ENCODE measurements at regions not wholly inside any gene's neighbourhood (a gene's known extent, or its start where the extent isn't known, plus 50 kb on each side); places are given as distances from the start of the nearest gene placed in this dataset.

DNA sequence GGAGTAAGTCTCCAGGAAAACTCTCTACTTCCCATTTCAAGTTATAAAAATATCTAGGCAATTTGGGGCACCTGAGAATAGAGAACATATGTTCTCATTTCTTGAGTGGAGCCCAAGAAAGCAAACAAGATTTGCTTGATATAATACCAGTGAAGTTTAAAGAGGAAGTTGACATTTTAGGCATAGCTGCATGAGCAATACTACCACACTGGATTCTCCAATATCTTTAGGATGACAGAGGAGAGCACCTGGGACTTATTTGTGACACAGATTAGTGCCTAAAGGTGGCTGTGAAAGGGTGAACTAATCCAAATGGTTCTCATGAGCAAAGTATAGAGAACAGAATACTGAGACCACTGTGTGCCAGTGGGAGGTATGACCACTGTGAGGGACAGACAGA lies 423.5 kb upstream of the RIOK2 start:
- no peak for DNase-seq

DNA sequence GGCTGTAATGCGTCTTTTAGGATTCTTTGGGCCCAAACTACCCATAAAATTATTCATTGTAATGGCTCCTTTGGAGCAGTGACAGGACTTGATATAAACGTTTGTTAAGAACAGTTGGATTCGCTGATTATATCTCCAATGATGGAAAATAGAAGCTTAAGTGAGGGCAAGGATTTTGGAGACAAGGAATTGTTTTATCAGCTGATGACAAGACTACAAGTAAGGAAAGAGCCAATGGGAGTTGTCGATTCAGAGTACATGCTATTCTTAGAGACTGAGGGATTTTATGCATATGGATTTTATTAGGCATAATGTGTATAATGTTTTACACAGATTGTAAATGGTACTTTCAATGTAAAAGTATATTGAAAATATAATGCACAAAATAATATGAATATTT lies 425.5 kb upstream of the RIOK2 start:
- DNase-seq: no peak

- DNase-seq: no peak
Measured at GRCh38 chr5:97618721-97619120, 435.7 kb upstream of the RIOK2 start.

DNA sequence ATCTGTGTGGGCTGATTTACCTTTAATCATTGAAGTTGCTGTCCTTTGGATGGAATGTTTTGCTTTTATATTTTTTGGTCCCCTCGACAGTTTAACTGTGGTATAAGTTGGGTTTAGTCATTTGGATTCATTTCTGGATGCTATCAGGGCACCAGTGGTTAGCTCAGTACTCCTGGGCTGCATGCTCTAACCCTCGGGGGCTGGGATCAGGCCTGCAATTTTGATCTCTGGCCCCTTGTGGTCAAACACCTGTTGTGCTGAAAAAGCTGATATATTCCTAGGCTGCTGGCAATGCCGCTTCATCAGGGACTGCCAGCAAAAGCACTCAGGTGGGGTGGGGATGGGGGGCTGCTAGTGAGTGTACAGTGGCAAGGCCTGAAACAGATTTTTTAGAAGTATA lies 440.4 kb upstream of the RIOK2 start:
- no peak for DNase-seq

DNA sequence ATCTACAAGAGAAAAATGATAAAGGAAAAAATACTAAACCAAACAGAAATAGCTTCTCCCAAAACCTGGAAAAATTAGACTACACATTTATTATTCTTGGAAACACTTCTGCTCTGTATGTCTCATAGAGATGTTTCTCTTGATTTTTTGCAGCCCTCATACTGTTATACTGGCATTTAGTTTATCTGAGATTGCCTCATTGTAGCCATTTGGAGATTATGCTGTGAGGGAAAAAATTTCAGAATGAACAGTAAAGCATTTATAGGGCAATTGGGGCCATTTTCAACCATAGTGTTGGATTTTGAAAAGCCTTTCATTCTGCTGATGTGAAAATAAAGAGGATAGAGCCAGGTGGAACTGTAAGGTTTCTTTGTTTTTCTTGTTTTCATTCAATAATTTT lies 441.8 kb upstream of the RIOK2 start:
- DNase-seq: no peak

GRCh38 chr5:97627272-97627671 lies 444.2 kb upstream of the RIOK2 start:
- no peak for DNase-seq

- DNase-seq: no peak
Measured at GRCh38 chr5:97628031-97628430, 445.0 kb upstream of the RIOK2 start.

DNA sequence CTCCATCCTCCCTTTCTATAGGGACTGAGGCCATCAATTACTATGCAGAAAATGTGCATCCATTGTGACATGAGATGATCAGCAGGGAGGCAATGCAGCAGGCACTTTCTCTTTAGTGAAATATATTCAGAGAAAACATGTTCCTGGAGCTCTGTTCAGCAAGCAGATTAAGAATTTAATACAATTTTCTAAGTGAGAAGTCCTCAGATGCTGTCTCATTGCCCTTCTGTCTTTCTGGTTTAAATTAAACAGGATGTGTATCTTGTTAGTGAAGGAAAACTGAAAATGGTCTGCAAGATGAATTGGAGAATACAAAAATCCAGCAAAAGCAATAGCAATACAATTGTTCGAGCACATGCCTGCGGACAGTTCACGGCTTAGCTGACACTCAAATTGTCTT lies 445.8 kb upstream of the RIOK2 start:
- DNase-seq: no peak

- DNase-seq: no peak
Measured at GRCh38 chr5:97629276-97629675, 446.2 kb upstream of the RIOK2 start.

GRCh38 chr5:97635553-97635952 lies 452.5 kb upstream of the RIOK2 start:
- DNase-seq: no peak

DNA sequence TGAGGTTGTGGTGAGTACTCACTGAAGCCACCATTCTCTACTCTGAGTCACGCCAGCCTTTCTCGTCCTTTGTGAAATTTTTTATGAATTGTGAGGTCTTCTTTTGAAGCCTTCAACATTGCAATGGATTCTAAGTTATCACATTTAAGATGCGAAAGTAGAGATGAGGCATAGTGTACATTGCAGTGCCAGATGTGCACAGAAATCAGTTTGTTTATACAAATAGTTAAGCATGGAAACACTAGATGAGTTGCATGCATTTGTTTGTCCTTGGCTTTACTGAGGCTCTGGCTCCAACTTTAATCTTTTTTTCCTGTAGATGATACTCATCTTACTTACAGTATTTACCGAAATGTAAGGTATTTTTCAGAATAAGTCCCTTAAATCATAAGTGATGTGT lies 453.7 kb upstream of the RIOK2 start:
- no peak for DNase-seq

GRCh38 chr5:97641081-97641480 lies 458.0 kb upstream of the RIOK2 start:
- DNase-seq: no peak

- DNase-seq: no peak
Measured at GRCh38 chr5:97644206-97644605, 461.2 kb upstream of the RIOK2 start.

DNA sequence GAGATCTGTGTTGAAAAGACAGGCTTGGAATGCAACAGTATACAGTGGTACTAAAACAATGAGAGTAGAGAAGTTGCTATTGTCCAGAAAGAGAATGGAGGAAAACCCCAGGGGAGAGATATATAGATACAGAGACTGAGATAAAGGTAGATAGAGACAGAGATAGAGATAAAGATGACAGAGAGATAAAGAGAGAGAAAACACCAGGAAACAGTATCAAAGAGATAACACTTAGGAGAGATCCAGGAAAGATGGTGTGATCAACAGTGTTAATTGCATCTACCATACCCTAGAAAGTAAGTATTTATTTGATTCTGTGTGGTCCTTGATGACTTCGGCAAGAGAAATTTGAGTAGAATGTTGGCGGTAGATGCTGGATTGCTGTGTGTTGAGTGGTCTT lies 461.8 kb upstream of the RIOK2 start:
- no peak for DNase-seq

DNA sequence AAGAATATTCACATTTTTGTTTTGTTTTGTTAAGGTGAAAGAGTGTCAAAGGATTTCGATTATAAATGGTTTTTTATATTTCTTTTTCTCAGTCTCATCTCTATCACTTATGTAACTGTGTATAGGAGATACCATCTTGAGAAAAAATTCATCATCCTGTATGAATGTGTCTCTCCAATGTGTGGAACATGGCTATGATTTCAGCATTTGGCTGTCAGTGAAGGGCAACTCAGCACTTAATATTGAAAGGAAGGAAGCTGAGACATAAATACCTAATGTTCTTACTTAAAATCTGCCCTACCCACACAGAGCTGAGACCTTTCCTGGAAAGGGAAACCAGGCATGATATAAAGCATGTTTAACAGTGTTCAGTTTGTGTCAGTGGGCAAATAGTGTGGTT lies 474.2 kb upstream of the RIOK2 start:
- no peak for DNase-seq

DNA sequence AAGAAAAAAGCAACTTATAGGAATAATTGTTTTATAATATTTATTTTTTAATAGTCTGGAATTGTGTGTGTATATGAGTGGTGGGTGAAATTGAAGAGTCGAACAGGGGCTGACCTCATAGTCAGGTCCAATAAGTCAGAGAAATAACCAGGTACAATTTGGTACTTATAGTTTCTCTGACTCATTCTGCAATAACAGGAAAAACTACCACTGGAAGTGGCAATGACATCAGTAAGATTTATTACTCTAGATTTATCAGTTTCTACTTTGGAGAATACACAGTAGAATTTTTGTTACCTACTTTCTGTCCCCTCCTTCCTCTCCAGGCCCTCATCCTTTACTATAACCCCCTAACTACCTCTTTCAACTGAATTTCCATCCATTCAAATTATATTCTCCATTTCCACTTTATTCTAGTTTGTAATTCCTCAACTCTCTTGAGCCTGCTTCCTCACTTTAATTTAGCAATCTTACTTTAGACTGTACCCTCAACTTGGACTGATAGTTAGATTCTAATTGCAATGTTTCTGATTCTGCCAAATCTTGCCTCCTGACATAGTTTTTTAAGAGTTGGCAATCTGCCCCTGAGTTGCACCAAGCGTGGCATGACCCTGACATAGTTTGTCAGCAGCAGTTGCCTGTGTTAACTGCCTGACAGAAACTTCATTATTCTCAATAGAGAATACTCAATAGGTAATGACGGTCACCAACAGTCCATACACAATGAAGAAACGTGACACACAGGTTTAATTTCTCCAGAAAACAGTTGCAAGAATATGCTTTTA lies 475.3 kb upstream of the RIOK2 start:
- DNase-seq: no peak

DNA sequence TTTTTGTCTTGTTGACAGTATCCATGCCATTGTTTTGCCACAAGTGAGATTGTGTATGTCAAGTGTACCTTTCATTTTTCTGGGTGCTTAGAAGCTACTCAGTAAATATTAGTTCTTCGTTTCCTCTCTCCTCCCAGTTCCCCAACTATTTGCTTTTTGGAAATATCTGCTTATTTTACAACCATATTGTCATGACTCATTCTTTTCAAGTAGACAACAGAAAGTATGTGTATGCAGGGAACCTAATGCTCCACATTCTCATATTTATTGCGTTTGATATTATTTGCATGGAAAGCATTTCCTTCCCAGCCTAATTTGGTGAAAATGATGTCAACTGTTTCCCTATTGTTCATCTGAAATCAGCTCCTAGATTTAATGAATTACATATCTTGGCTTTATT lies 483.7 kb upstream of the RIOK2 start:
- DNase-seq: no peak

DNA sequence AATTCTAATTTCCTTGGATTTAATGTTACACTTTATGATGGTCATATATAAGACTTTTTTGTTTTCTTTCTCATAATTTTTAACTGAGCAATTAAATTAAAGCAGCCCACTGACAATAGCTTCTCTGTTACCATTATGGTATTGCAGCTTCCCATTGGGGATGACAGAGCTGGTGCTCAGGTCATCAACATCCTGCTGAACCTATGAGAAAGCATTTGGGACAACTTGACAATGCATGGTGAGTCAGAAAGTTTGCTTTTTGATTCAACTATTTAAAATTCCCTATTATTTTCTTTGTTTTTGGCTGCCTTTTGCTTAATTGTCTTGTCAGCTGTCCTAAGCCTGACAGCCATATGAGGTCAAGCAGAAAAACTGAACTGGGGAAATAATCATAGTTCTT lies 487.4 kb upstream of the RIOK2 start:
- no peak for DNase-seq

DNA sequence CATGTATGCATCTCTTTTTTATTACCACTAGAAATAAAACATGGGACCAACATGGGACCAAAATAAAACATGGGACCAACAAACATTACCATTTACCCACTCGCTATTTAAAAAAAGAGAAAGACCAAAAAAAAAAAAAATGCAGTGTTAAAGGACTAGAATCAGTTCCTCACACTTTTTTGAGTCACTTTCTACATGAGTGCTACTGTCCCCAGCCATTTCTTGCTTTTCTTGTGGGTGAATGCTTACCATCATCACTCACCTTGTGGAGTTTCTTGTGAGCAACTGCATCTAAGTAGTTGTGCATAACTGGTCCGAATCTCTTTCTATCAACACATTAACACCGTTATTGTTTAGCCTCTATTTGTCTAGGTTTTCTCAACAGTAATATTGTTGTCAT lies 493.6 kb upstream of the RIOK2 start:
- DNase-seq: no peak

DNA sequence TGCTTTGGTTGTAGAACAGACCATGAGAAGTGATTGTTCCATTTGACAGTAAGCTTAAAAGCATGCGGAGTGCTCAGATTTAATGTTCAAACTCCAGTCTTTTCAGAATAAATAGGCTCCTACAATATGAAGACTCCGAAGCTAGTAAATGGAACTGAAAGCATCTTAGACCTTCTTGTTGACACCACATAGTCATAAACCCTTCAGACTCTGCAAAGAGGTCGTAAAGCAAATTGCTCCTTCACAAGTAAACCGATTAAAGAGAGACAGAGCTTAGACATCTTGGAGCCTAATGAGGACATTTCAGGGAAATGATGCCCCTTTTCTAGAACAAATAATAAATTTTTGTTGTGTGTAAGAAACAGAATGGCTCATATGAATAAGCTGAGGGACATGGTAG lies 511.0 kb upstream of the RIOK2 start:
- DNase-seq: no peak

- DNase-seq: no peak
Measured at GRCh38 chr5:97714424-97714823, 531.4 kb upstream of the RIOK2 start.

DNA sequence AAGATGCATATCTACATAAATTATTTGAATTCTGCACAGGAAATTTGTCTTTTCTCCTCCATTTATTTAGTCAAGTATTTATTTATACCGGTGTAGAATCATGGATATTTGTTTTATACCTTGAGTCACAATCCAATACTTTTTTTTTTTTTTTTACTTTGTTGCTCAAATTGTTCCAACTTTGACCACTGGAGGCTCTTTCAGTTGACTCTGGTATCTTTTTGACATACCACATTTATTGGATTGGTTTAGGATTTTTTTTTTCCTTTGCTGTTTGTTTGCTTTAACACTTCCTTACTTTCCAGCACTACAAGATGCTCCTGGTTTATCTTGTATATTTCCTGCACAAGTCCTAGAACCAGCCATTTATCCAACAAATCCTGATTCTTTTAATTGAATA lies 543.1 kb upstream of the RIOK2 start:
- no peak for DNase-seq

DNA sequence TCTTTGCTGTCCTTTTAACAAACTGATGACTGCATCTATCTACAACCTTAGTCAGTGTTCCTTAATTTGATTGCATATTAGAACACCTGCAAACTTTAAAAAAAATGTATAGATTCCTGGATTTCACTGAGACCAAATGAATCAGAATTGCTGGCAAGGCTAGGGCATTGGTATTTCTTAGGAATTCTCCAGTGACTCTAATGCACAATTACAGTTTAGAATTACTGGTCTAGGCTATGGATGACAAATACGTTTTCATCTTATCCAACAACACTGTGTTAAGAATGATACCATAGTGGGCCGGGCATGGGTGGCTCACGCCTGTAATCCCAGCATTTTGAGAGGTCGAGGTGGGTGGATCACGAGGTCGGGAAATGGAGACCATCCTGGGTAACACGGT lies 545.9 kb upstream of the RIOK2 start:
- DNase-seq: no peak

GRCh38 chr5:97729938-97730337 lies 546.9 kb upstream of the RIOK2 start:
- no peak for DNase-seq

- DNase-seq: no peak
Measured at GRCh38 chr5:97735209-97735608, 552.2 kb upstream of the RIOK2 start.

DNA sequence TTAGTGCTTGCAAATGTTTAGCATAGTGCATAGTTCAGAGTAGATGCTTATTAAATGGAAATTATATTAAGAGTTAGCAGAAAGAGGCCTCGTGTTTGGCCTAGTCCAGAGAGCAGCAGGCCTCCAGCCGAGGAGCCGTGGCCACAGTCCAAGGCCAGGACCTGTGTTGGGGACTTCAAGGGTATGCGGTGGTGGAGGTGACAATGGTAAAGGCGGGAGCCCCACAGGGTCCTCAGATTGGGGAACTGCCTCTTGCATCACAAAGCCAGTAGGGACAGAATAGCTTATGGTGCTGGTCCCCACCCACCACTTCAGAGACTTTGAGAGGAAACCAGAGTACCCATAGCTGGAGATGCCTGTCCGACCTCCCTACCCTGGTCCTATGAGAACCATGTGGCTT lies 554.6 kb upstream of the RIOK2 start:
- DNase-seq: no peak

All from NCI-H1105 (cell line).